ENCODE measurements at regions not wholly inside any gene's neighbourhood (a gene's known extent, or its start where the extent isn't known, plus 50 kb on each side); places are given as distances from the start of the nearest gene placed in this dataset.

GRCh38 chr5:6309949-6310348 is 68.4 kb downstream of the MED10 start:
- no peak overlapping the region for H3K27ac ChIP-seq
- H3K4me3 ChIP-seq: no peak overlapping the region
- no peaks in the 10 kb centered on the region for H3K4me1 ChIP-seq
- no peak for DNase-seq
- no peaks in the 10 kb centered on the region for H3K9me3 ChIP-seq
- no peaks in the 10 kb centered on the region for H3K36me3 ChIP-seq
- H3K27me3 ChIP-seq: no peaks in the 10 kb centered on the region
- no peak for TF ChIP-seq CTCF (IDR thresholded peaks at IDR 0.05)
- no peak for TF ChIP-seq POLR2A (IDR thresholded peaks at IDR 0.05)

DNA sequence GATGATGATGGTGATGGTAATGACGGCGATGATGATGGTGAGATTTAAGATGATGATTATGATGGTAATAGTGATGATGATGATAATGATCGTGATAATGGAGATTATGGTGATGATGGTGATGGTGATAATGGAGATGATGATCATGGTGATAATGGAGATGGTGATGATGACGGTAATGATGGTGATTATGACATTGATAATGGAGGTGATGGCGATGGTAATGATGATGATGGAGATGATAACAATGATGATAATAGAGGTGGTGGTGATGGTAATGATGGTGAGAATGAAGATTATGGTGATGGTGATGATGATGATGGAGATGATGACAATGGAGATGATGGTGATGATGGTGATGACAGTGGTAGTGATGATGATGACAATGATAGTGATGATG is 69.7 kb downstream of the MED10 start:
- Histone ChIP-seq H3K36me3 (no peaks in the 10 kb centered on the region), H3K9me3 (no peaks in the 10 kb centered on the region), H3K4me3 (no peak overlapping the region), H3K27me3 (no peaks in the 10 kb centered on the region), H3K4me1 (no peaks in the 10 kb centered on the region), H3K27ac (no peak overlapping the region)
- no peak for TF ChIP-seq CTCF (IDR thresholded peaks at IDR 0.05)
- no peak for TF ChIP-seq POLR2A (IDR thresholded peaks at IDR 0.05)
- DNase-seq: no peak

GRCh38 chr5:6307304-6307703 is 71.0 kb downstream of the MED10 start:
- H3K4me1 ChIP-seq: no peaks in the 10 kb centered on the region
- no peak overlapping the region for H3K4me3 ChIP-seq
- H3K36me3 ChIP-seq: no peaks in the 10 kb centered on the region
- no peak overlapping the region for H3K27ac ChIP-seq
- no peaks in the 10 kb centered on the region for H3K9me3 ChIP-seq
- no peak for DNase-seq
- H3K27me3 ChIP-seq: no peaks in the 10 kb centered on the region
- no peak for TF ChIP-seq POLR2A (IDR thresholded peaks at IDR 0.05)
- TF ChIP-seq CTCF (IDR thresholded peaks at IDR 0.05): no peak

DNA sequence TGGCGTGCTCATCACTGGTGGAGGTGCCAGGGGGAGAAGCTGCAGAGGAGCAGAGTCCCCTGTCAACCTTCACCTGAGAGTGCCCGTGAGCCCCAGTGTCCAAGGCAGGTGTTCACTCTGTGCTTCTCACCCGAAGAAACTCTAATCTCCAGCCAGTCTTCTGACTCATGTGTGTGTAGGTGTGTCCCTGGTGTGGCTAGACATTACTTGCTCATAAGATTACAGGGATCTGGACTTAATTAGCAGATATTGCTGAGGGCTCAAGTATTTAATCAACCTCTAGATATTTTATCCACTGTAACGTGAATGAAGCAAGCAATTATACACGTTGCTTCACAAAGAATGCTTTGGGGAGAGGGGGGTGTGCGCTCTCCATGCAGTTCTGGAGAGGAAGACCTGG is 72.5 kb downstream of the MED10 start:
- TF ChIP-seq CTCF (IDR thresholded peaks at IDR 0.05) (no peak), POLR2A (IDR thresholded peaks at IDR 0.05) (no peak)
- Histone ChIP-seq H3K27me3 (no peaks in the 10 kb centered on the region), H3K4me1 (no peaks in the 10 kb centered on the region), H3K36me3 (no peaks in the 10 kb centered on the region), H3K9me3 (no peaks in the 10 kb centered on the region), H3K27ac (no peak overlapping the region), H3K4me3 (no peak overlapping the region)
- DNase-seq: no peak

- H3K4me3 ChIP-seq: no peak overlapping the region
- H3K27ac ChIP-seq: no peak overlapping the region
- no peaks in the 10 kb centered on the region for H3K4me1 ChIP-seq
- H3K36me3 ChIP-seq: no peaks in the 10 kb centered on the region
- TF ChIP-seq CTCF (IDR thresholded peaks at IDR 0.05) (no peak), POLR2A (IDR thresholded peaks at IDR 0.05) (no peak)
- no peak for DNase-seq
- H3K9me3 ChIP-seq: no peaks in the 10 kb centered on the region
- H3K27me3 ChIP-seq: no peaks in the 10 kb centered on the region
These were observed 75.7 kb downstream of the MED10 start for GRCh38 chr5:6302684-6303083.

DNA sequence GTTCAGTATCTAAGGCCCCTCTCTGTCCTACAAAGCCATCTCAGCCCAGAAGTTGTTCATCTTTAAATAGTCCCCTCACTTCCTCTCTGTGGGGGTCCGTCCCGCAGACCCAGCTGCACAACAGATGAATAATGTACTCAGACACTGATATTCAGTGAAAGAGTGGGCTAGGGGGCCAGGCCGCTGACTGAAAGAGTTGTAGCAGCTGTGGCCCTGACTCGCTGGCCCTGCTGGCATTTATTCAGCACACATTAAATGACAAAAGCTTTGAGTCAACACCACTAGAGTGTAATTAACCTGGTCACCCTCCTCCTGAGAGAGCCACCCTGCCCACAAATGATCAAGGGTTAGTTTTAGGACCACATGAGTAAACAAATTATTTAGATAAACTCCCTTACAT is 76.3 kb downstream of the MED10 start:
- Histone ChIP-seq H3K36me3 (no peaks in the 10 kb centered on the region), H3K4me3 (no peak overlapping the region), H3K27me3 (no peaks in the 10 kb centered on the region), H3K27ac (no peak overlapping the region), H3K4me1 (no peaks in the 10 kb centered on the region), H3K9me3 (no peaks in the 10 kb centered on the region)
- TF ChIP-seq CTCF (IDR thresholded peaks at IDR 0.05) (no peak), POLR2A (IDR thresholded peaks at IDR 0.05) (no peak)
- no peak for DNase-seq

Data from Peyer's patch (tissue), 4 donors.